ENCODE measurements at regions not wholly inside any gene's neighbourhood (a gene's known extent, or its start where the extent isn't known, plus 50 kb on each side); places are given as distances from the start of the nearest gene placed in this dataset.

DNA sequence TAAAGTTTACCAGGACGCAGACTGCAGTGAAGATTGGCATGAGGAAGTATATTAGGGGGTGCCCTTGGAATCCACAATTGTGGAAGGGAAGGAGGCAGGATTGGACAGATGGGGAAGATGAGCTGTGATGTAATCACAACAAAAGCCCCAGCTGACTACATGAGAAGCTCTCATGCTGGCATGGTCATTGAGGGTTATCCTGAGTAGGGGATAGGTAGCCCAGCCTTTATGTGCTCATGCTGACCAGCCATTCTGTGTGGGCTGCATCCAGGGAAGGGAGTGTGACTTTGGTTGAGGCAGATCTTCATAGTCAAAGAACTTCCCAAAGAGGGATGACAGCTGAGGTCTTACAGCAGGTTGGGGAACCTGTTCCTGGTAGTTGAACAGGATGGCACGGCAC lies 52.0 kb upstream of the RANBP6 start:
- Histone ChIP-seq H3K23ac (ENCODE audit: insufficient read length) (no peak overlapping the region), H2BK5ac (ENCODE audit: low read depth, low read length) (no peak overlapping the region), H3K79me2 (ENCODE audit: control insufficient read depth in 1 of 2, insufficient read depth in 2 of 2, low read length in 2 of 2) (no peaks in the 10 kb centered on the region), H2BK120ac (replicated peaks; ENCODE audit: low read depth, low read length) (no peak overlapping the region), H4K91ac (replicated peaks; ENCODE audit: insufficient read length, low read length) (no peak overlapping the region), H3K4me2 (ENCODE audit: insufficient read depth in 1 of 2, low read depth in 2 of 2, low read length in 2 of 2) (no peak overlapping the region), H3K9me3 (ENCODE audit: insufficient read depth in 2 of 2, low read depth in 1 of 2, low read length in 1 of 2) (peaks cover 15 to 21% of the 10 kb centered on the region in 2 experiments), H3K27me3 (replicated peaks in 1 of 4; ENCODE audit: control insufficient read depth in 3 of 4, extremely low read depth in 1 of 4, insufficient read depth in 3 of 4, low read length in 3 of 4) (no peaks in the 10 kb centered on the region), H3K4me3 (ENCODE audit: extremely low read depth in 1 of 4, insufficient read depth in 2 of 4, low read depth in 3 of 4, low read length in 4 of 4) (no peak overlapping the region), H2AK5ac (ENCODE audit: low read depth, low read length) (no peak overlapping the region), H3K27ac (ENCODE audit: low read depth, low read length) (no peak overlapping the region), H4K8ac (ENCODE audit: extremely low read depth, insufficient read depth, low read length) (no peak overlapping the region), H3K18ac (ENCODE audit: extremely low read depth, low read length) (no peak overlapping the region), H4K5ac (ENCODE audit: insufficient read length, low read depth, low read length) (no peak overlapping the region), H2BK20ac (ENCODE audit: low read length) (no peak overlapping the region), H2AFZ (ENCODE audit: low read length) (no peak overlapping the region), H3K79me1 (ENCODE audit: low read depth, low read length) (no peaks in the 10 kb centered on the region), H3K14ac (ENCODE audit: insufficient read length) (no peak overlapping the region), H3K56ac (replicated peaks; ENCODE audit: insufficient read length, low read depth, low read length) (no peak overlapping the region), H3K4me1 (replicated peaks in 1 of 4; ENCODE audit: control insufficient read depth in 3 of 4, insufficient read depth in 4 of 4, low read length in 3 of 4) (no peaks in the 10 kb centered on the region), H2BK12ac (ENCODE audit: low read depth, low read length) (no peak overlapping the region), H2BK15ac (ENCODE audit: low read length) (no peak overlapping the region), H3K4ac (replicated peaks; ENCODE audit: insufficient read length, low read depth, low read length) (no peak overlapping the region), H3K23me2 (ENCODE audit: low read depth, low read length) (no peaks in the 10 kb centered on the region), H4K20me1 (replicated peaks in 1 of 2; ENCODE audit: control insufficient read depth in 1 of 2, insufficient read depth in 2 of 2, low read length in 2 of 2) (no peaks in the 10 kb centered on the region), H3K9ac (replicated peaks in 1 of 4; ENCODE audit: extremely low read depth in 1 of 4, low read depth in 3 of 4, low read length in 3 of 4) (no peak overlapping the region), H3K36me3 (ENCODE audit: control insufficient read depth in 2 of 4, insufficient read depth in 4 of 4, low read length in 3 of 4) (no peaks in the 10 kb centered on the region)
- 84% methylated on average over 2 of the region's 2 CpGs; no CpG with 5 or more reads in 1 of the 2 experiments for WGBS, 2 experiments (ENCODE audit: extremely low coverage in 1 of 2, insufficient coverage in 1 of 2, insufficient read length in 1 of 2, insufficient replicate concordance in 2 of 2, low coverage in 1 of 2, low lambda C conversion rate in 2 of 2, missing lambda C conversion rate in 1 of 2)
- TF ChIP-seq, protein P1, sequence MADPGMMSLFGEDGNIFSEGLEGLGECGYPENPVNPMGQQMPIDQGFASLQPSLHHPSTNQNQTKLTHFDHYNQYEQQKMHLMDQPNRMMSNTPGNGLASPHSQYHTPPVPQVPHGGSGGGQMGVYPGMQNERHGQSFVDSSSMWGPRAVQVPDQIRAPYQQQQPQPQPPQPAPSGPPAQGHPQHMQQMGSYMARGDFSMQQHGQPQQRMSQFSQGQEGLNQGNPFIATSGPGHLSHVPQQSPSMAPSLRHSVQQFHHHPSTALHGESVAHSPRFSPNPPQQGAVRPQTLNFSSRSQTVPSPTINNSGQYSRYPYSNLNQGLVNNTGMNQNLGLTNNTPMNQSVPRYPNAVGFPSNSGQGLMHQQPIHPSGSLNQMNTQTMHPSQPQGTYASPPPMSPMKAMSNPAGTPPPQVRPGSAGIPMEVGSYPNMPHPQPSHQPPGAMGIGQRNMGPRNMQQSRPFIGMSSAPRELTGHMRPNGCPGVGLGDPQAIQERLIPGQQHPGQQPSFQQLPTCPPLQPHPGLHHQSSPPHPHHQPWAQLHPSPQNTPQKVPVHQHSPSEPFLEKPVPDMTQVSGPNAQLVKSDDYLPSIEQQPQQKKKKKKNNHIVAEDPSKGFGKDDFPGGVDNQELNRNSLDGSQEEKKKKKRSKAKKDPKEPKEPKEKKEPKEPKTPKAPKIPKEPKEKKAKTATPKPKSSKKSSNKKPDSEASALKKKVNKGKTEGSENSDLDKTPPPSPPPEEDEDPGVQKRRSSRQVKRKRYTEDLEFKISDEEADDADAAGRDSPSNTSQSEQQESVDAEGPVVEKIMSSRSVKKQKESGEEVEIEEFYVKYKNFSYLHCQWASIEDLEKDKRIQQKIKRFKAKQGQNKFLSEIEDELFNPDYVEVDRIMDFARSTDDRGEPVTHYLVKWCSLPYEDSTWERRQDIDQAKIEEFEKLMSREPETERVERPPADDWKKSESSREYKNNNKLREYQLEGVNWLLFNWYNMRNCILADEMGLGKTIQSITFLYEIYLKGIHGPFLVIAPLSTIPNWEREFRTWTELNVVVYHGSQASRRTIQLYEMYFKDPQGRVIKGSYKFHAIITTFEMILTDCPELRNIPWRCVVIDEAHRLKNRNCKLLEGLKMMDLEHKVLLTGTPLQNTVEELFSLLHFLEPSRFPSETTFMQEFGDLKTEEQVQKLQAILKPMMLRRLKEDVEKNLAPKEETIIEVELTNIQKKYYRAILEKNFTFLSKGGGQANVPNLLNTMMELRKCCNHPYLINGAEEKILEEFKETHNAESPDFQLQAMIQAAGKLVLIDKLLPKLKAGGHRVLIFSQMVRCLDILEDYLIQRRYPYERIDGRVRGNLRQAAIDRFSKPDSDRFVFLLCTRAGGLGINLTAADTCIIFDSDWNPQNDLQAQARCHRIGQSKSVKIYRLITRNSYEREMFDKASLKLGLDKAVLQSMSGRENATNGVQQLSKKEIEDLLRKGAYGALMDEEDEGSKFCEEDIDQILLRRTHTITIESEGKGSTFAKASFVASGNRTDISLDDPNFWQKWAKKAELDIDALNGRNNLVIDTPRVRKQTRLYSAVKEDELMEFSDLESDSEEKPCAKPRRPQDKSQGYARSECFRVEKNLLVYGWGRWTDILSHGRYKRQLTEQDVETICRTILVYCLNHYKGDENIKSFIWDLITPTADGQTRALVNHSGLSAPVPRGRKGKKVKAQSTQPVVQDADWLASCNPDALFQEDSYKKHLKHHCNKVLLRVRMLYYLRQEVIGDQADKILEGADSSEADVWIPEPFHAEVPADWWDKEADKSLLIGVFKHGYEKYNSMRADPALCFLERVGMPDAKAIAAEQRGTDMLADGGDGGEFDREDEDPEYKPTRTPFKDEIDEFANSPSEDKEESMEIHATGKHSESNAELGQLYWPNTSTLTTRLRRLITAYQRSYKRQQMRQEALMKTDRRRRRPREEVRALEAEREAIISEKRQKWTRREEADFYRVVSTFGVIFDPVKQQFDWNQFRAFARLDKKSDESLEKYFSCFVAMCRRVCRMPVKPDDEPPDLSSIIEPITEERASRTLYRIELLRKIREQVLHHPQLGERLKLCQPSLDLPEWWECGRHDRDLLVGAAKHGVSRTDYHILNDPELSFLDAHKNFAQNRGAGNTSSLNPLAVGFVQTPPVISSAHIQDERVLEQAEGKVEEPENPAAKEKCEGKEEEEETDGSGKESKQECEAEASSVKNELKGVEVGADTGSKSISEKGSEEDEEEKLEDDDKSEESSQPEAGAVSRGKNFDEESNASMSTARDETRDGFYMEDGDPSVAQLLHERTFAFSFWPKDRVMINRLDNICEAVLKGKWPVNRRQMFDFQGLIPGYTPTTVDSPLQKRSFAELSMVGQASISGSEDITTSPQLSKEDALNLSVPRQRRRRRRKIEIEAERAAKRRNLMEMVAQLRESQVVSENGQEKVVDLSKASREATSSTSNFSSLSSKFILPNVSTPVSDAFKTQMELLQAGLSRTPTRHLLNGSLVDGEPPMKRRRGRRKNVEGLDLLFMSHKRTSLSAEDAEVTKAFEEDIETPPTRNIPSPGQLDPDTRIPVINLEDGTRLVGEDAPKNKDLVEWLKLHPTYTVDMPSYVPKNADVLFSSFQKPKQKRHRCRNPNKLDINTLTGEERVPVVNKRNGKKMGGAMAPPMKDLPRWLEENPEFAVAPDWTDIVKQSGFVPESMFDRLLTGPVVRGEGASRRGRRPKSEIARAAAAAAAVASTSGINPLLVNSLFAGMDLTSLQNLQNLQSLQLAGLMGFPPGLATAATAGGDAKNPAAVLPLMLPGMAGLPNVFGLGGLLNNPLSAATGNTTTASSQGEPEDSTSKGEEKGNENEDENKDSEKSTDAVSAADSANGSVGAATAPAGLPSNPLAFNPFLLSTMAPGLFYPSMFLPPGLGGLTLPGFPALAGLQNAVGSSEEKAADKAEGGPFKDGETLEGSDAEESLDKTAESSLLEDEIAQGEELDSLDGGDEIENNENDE (IDR thresholded peaks at IDR 0.05; ENCODE audit: insufficient replicate concordance, low read length): no peak
- DNase-seq (ENCODE audit: low read depth in 1 of 2, low spot score in 2 of 2) (no peak), FAIRE-seq (no peak)
- ChIA-PET POLR2A (ENCODE audit: partially characterized antibody) (no interaction called here), CTCF (ENCODE audit: partially characterized antibody) (interaction anchor here (1.2 to 2.2 kb wide), 2 partner anchors 239 to 243 kb away, joined by 3 to 5 read pairs; no protein-coding TSS in a partner anchor)

Data from H1 (cell line).